ENCODE measurements at regions not wholly inside any gene's neighbourhood (a gene's known extent, or its start where the extent isn't known, plus 50 kb on each side); places are given as distances from the start of the nearest gene placed in this dataset.
"Not testable (repeated sequence)": the region's sequence is repeated elsewhere in the genome, so short reads cannot be mapped to it uniquely, and the experiment has no call there.

DNA sequence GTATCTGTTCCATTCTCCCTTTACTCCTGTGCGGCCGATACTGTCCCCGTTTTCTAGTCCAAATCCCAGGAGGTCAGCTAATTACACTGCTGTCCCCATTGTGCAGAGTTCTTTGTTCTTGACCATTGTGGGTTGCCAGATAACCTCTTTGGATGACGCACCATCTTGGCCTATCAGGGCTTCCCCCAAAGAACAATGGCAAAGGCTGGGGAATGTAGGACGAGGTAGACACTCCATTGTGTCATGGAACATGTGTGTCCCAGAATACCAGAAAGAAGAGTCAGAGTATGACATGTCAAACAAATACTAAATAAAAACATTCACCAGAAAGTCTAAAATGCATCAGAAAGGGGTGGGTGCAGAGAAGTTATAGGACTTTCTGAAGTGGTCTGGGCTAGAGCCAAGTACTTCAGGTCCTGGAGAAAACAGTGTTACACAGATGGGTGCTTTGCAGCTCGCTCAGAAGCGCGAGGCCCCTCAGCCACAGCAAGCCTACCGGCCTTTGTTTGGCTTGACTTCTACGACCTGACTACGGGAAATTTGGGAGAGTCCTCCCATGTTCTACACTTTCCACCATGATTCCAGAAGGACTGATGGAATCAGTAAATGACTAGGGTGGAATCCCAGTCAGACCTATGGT, 83.2 kb upstream of the SSBP2 start:
- TF ChIP-seq, protein P1, sequence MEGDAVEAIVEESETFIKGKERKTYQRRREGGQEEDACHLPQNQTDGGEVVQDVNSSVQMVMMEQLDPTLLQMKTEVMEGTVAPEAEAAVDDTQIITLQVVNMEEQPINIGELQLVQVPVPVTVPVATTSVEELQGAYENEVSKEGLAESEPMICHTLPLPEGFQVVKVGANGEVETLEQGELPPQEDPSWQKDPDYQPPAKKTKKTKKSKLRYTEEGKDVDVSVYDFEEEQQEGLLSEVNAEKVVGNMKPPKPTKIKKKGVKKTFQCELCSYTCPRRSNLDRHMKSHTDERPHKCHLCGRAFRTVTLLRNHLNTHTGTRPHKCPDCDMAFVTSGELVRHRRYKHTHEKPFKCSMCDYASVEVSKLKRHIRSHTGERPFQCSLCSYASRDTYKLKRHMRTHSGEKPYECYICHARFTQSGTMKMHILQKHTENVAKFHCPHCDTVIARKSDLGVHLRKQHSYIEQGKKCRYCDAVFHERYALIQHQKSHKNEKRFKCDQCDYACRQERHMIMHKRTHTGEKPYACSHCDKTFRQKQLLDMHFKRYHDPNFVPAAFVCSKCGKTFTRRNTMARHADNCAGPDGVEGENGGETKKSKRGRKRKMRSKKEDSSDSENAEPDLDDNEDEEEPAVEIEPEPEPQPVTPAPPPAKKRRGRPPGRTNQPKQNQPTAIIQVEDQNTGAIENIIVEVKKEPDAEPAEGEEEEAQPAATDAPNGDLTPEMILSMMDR (IDR thresholded peaks at IDR 0.05; ENCODE audit: low read depth, low read length), result no peak
- no peak overlapping the region for H3K4me3 ChIP-seq (ENCODE audit: low read depth, low read length)

DNA sequence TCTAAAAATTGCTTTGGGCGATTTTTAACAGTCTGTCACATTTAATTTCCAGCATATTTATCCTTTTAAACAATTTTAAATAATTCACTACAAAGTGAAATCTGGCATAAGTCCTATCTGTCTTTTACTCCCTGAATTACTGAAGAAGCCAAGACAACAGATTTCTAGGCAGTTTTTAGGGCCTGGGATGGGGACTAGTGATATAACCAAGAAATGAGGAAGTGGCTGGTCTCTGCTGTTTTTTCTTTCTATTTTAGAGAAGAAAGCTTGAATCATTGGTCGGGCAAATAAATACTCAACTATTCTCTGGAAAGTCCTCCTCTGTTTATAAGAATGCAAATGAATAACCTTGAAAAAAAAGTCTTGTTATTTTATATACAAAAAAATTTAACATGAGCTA, 79.7 kb upstream of the SSBP2 start:
- no peak overlapping the region for H3K4me3 ChIP-seq (ENCODE audit: low read depth, low read length)
- TF ChIP-seq, protein P1 (IDR thresholded peaks at IDR 0.05; ENCODE audit: low read depth, low read length), result no peak

DNA sequence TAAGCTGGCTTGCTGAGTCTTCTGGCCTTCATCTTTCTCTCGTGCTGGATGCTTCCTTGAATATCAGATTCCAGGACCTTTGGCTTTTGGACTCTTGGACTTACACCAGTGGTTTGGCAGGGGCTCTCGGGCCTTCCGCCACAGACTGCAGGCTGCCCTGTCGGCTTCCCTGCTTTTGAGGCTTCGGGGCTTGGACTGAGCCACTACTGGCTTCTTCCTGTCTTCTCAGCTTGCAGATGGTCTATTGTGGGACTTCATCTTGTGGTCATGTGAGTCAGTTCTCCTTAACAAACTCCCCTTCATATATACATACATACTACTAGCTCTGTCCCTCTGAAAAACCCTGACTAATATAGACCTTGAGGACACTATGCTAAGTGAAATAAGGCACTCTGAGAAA, 78.3 kb upstream of the SSBP2 start:
- TF ChIP-seq, protein P1 (IDR thresholded peaks at IDR 0.05; ENCODE audit: low read depth, low read length), result no peak

DNA sequence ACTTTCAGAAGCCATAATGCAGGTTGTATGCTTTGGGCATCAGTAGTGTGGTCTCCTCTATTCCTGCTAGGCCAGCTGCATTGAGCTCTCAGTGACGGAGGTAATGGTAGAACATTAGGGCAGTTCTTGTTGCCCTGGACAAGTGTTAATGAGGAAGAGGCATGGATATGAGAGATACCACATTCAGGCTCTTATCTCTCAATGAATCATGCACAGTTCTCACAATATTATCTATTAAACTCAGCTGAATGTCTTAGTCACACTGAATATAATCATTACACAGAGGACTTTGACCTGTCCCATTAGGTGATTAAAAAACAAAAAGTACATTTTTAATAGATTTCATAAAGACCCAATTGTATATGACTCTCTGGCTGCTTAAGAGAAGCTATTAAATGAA, 76.6 kb upstream of the SSBP2 start:
- TF ChIP-seq, protein P1 (IDR thresholded peaks at IDR 0.05; ENCODE audit: low read depth, low read length), result no peak

More for the DNA sequence above, 78.3 kb upstream of the SSBP2 start:
- no peak overlapping the region for H3K4me3 ChIP-seq (ENCODE audit: low read depth, low read length)

DNA sequence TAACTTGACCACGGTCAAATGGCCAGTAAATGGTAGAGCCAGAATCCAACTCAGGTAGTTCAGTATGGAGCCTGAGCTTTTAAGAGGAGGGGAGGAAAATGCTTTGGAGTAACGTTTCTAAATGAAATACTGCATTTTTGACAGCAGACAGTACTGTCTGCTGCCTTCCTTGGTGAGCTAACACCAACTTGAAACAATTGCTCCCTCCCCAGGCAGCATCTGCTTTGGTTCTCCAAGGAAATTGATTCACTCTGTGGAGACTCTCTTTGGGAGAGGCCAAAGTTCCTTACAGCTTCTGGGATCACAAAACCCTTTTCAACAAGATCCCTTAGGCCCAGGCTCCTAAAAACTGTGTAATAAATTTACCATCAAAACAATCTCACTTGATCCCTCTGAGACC, 75.2 kb upstream of the SSBP2 start:
- H3K4me3 ChIP-seq (ENCODE audit: low read depth, low read length), result no peak overlapping the region
- TF ChIP-seq, protein P1 (IDR thresholded peaks at IDR 0.05; ENCODE audit: low read depth, low read length), result no peak

More for the DNA sequence above, 76.6 kb upstream of the SSBP2 start:
- H3K4me3 ChIP-seq (ENCODE audit: low read depth, low read length), result no peak overlapping the region

DNA sequence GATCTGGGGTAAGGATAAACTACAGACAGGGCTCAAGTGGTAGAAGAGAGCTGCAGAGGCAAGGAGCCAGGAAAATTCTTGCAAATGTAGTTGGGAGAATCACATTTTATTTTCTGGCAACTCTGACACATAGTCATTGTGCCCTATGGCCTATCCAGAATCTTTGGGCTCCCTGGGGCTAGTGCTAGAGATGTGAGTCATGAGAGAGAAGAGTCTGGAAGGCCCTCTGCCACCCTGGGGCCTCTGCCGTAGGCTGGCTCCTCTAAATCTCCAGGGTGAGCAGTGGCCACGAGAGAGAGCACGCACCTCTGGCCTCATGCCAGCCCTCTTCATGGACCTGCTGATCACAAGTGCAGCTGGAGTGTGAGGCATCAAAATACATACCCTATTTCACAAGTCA, 74.3 kb upstream of the SSBP2 start:
- no peak overlapping the region for H3K4me3 ChIP-seq (ENCODE audit: low read depth, low read length)
- TF ChIP-seq, protein P1 (IDR thresholded peaks at IDR 0.05; ENCODE audit: low read depth, low read length), result no peak

DNA sequence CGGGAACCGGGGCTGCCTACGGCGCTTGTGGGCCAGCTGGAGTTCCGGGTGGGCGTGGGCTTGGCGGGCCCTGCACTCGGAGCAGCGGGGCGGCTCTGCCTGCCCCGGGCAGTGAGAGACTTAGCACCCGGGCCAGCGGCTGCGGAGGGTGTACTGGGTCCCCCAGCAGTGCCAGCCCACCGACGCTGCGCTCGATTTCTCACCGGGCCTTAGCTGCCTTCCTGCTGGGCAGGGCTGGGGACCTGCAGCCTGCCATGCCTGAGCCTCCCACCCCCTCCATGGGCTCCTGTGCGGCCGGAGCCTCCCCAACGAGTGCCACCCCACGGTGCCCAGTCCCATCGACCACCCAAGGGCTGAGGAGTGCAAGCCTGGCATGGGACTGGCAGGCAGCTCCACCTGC, 72.8 kb upstream of the SSBP2 start:
- H3K4me3 ChIP-seq (ENCODE audit: low read depth, low read length), result not testable (repeated sequence)

DNA sequence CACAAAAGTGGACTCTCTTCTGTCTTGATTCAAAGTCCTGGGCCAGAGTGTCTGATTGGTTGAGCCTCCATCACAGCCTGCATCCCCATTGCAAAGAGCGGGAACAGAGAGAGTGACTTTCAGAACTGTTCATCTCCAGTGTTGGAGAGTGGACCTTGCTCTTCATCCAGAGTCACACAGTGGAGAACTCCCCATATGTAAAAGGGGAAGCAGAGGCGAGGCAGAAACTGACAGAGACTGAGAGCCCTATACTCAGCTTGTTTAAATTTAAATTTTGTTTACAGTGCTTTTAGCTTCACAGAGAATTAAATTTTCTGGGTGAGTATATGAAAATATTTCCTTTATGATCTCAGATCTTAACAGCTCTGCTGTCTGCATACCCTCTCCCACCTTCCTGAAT, 70.0 kb upstream of the SSBP2 start:
- TF ChIP-seq, protein P1 (IDR thresholded peaks at IDR 0.05; ENCODE audit: low read depth, low read length), result no peak

More for the DNA sequence above, 70.0 kb upstream of the SSBP2 start:
- H3K4me3 ChIP-seq (ENCODE audit: low read depth, low read length), result no peak overlapping the region
